Putamen (tissue), 1 donor: ENCODE measurements at regions not wholly inside any gene's neighbourhood (a gene's known extent, or its start where the extent isn't known, plus 50 kb on each side); places are given as distances from the start of the nearest gene placed in this dataset.
A peak's percentile ranks its signal among the peaks of the same experiment; 100 is the strongest.
"Not testable (repeated sequence)": the region's sequence is repeated elsewhere in the genome, so short reads cannot be mapped to it uniquely, and the experiment has no call there.

Experiments used
- DNase-seq: peaks from one replicate; pipeline ENCODE4 v3.0.0-alpha.2; 2016; ENCODE audit warnings: low spot score

GRCh38 chr6:19329078-19329477 is 508.1 kb upstream of the ID4 start:
- DNase-seq: no peak

GRCh38 chr6:19331089-19331488 is 506.1 kb upstream of the ID4 start:
- no peak for DNase-seq

DNA sequence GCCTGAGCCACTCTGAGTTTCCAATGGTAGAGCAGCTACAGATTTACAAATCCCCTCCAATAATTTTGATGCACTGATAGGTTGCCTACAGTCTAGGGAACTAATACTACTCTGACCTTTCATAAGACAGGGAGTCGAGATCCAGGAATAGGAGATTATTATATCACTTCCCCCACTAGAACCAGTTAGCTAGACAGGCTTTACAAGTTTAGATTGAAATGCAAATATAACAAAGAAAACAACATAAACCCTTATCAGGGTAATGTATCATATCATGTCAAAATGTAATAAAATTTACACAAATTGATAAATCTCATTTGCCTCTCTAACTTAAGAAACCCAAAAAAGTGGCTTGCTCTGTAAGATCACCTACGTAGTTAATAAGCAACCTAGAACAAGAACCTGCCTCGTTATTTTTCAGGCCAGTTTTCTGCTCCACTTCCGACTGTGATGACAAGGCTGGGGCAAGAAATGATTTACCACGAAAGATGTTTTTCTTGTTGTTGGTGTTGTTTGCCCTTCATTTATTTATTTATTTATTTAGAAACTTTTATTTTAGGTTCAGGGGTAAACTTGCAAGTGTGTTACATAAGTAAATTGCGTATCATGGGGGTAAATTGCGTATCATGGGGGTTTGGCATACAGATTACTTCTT is 504.2 kb upstream of the ID4 start:
- no peak for DNase-seq

DNA sequence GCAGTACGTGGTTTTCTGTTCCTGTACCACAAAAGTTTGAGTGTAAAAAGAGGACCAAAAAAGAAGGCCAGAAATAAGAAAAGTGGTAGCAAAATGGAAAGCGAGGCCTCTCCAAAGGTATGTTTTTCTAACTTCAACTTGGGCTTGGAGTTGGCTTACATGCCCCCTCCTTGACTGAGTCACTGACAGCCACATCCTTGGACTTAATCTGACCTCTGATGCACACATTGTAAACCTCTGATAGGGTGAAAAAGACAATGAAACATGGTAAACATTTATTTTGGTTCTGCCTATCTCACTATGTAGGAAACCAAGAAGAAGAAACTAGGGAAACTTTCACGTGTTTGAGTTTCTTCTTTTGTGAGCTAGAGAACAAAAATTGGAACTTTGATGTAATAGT is 503.2 kb upstream of the ID4 start:
- DNase-seq: no peak

GRCh38 chr6:19336579-19336978 is 500.6 kb upstream of the ID4 start:
- no peak for DNase-seq

DNA sequence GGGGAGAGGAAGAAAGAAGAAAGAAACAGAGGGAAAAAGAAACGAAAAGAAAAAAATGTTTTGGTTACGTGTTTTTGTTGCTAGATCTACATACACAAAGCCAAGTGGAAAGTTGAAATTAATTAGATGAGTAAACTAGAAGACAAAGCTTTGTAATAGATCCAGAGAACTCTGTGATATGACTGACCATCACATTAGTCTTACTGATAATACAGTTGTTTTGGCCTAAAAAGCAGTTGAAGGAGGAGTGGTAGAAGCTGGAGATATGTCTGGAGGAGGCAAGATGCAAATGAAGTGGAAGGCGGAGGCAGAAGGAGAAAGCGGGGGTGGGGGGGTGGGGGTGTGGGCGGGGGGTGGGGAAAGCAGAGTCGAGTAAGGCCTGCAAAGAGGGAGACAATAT is 500.1 kb upstream of the ID4 start:
- no peak for DNase-seq

DNA sequence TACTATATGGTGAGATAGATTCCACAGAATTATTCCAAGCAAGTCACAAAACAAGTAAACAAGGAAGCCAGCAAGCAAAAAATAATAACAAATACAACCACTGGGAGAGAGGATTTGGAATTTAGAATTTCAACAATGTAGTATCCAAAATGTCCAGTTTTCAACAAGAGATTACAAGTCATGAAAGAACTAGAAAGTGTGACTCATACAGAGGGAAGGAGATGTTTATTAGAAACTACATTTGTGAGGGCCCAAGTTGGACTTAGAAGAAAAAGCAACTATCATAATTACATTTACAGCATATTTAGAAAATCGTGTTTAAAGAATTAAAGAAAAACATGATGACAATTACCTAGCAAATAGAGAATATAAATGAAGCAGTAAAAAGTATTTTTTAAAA is 494.6 kb upstream of the ID4 start:
- DNase-seq: no peak

GRCh38 chr6:19349429-19349828 is 487.7 kb upstream of the ID4 start:
- DNase-seq: no peak

GRCh38 chr6:19354181-19354580 is 483.0 kb upstream of the ID4 start:
- DNase-seq: no peak

- DNase-seq: no peak
Observed at GRCh38 chr6:19356692-19357091, 480.5 kb upstream of the ID4 start.

- DNase-seq: no peak
Observed at GRCh38 chr6:19362396-19362795, 474.8 kb upstream of the ID4 start.

GRCh38 chr6:19368511-19368910 is 468.7 kb upstream of the ID4 start:
- no peak for DNase-seq

DNA sequence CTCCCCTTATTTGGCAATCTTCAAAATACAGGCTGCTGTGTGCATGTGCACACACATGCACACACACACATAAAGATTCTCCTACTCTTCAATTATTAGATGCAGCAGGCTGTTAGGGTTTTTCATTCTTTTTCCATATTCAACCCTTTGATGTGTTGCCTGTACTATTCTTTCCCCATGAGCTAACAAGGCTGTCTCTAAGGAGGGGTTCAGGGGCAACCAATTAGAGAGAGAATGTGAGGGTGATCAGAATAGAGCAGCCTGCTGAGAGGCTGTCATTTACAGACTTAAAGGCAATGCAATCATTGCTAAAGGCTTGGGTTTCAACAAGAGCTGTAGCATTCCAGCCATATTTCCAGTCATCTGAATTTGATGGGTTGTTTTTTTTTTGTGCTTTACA is 467.4 kb upstream of the ID4 start:
- no peak for DNase-seq

DNA sequence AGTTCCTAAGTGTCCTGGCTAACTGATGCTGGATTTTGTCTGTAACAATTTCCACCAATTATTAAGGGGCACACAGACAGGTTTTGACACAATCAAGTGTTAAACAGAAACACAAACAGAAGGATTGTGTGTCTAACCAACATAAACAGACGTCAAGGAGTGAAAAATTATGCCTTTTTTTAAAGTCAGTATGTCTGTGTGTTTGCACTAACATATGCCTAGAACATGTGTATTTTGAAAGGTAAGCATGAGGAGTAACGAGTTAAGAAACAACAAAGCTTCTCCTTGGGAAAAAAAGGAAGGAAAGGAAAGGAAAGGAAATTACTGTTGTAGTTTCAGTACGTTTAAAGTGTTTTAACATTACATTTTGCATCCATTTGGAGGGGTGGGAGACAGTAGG is 466.3 kb upstream of the ID4 start:
- no peak for DNase-seq

DNA sequence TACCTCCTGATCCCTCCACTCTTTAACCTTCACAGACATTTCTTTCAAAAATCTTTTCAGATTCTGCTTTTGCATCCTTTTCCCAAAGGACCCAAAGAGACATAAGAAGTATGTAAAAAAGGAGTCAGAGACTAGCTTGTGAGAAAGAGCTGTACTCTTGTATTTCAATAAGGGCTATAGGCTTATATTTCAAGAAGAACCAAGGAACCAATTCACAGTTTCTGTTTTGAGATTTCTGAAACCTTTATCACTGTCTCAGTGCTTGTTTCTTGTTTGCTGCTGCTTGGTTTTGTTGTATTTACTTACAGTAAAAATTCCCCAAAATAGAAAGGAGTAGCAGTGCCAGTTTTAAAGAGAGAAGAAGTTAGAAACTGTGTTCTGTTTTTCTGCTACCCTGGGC is 461.6 kb upstream of the ID4 start:
- DNase-seq: no peak

DNA sequence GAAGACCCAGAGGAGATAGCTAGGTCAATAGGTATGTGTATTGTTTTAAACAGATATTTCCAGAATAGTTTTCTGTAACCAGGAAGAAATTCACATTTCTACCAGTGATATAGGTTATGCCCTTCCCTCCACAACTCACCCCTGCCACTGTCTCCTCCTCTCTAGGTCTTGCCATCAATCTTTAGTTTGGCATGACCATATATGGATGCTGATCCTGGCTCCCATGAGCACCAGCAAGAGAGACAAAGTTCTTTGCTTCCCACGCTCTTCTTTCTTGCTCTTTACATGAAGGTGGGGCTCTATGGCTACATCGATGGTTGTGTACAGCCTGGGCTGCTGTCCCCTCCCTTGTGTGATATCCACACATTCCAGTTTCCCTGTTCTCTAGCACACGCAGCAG is 459.4 kb upstream of the ID4 start:
- no peak for DNase-seq

GRCh38 chr6:19380293-19380692 is 456.9 kb upstream of the ID4 start:
- no peak for DNase-seq

DNA sequence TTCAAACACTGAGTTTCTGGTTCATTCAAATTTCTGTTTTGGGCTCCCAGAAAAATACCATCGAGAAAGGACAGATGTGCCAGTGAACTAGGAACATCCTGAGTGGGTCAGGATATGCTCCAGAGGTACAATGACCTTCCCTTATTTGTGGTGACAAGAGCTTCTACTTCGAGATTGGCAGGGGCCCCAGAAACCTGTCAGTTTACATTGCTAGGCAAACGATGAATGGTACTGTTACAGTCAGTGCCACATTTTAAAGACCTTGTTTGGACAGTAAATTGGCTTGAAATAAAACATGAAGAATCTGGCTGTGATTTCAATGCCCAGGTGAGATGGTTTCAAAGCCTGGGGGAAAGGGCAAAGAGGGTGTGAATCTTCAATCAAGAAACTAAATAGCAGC is 454.5 kb upstream of the ID4 start:
- DNase-seq: no peak

GRCh38 chr6:19391926-19392325 is 445.2 kb upstream of the ID4 start:
- no peak for DNase-seq

DNA sequence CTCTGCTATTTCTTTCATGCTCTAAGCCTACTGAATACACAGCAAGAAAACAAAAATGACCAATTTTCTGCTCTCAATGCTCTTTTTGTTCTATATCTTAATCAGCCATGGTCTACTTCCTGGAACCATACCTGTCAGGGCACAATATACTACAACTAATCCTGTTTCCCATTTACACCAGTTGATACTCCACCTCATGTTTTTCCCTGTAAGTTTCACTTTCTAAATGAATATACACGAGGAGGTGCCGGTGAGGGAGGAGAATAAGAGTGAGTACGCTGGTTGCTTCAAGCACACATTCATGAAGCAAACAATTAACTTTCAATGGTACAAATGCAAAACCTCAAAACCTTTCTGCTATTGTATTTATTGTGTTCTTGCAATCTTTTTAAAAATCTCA is 443.1 kb upstream of the ID4 start:
- no peak for DNase-seq

DNA sequence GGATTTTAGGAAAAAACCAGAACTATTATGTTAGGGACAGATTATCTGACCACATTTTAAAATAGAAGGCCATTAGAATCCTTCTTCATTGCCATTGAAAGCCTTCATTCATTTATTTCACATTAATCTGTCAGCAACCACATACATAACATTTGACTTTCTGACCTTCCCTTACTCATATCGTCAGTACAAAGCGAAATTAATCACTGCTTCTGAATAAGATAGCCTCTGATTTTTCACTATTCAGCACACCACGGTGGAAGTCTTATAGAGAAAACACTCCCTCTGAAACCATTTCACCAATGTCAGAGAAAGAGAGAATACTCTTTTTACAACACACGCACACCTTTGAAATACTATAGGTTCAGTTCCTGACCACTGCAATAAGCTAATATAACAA is 442.5 kb upstream of the ID4 start:
- no peak for DNase-seq

DNA sequence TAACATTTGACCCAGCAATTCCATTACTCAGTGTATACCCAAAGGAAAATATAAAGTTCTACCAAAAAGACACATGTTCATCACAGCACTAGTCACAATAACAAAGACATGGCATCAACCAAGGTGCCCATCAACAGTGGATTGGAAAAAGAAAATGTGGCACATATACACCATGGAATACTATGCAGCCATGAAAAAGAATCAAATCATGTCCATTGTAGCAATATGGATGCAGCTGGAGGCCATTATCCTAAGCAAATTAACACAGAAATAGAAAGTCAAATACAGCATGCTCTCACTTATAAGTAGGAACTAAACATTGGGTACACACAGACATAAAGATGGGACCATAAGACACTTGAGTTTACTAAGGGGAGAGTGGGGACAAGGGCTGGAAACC is 441.9 kb upstream of the ID4 start:
- DNase-seq: no peak

- peak; percentile 20 for DNase-seq
Observed at GRCh38 chr6:19399406-19399805, 437.8 kb upstream of the ID4 start.

- DNase-seq: not testable (repeated sequence)
Observed at GRCh38 chr6:19404884-19405283, 432.3 kb upstream of the ID4 start.

- DNase-seq: no peak
Observed at GRCh38 chr6:19408331-19408730, 428.8 kb upstream of the ID4 start.
